Heart right ventricle (tissue), 16 donors: ENCODE measurements at regions not wholly inside any gene's neighbourhood (a gene's known extent, or its start where the extent isn't known, plus 50 kb on each side); places are given as distances from the start of the nearest gene placed in this dataset.

Source experiments
- ATAC-seq, 8 donors: fragments of 200-7000 bp; cut with Tn5 transposase; one replicate each; pipeline ENCODE4 v1.9.1; 2020; ENCODE audit warnings: mild to moderate bottlenecking in 8 of 8, moderate library complexity in 8 of 8, moderate number of reproducible peaks in 1 of 8
- DNase-seq, 2 donors: peaks; one replicate each; pipeline ENCODE4 v3.0.0-alpha.2; 2020
- H3K27ac ChIP-seq, 10 donors: fragments of 200-600 bp; sonication (generic) in 2 of 10; one replicate each; pipeline versions ENCODE4 v1.5.0 to v1.8.0; 2020 to 2022; ENCODE audit warnings: mild to moderate bottlenecking in 3 of 10
- H3K27me3 ChIP-seq, 7 donors: fragments of 200-600 bp; one replicate each; pipeline ENCODE4 v1.8.0; 2021 to 2022; ENCODE audit warnings: mild to moderate bottlenecking in 2 of 7
- H3K36me3 ChIP-seq, 9 donors: fragments of 200-600 bp; sonication (generic) in 1 of 9; one replicate each; pipeline versions ENCODE4 v1.5.0 to v1.8.0; 2020 to 2022; ENCODE audit warnings: mild to moderate bottlenecking in 2 of 9
- H3K4me1 ChIP-seq, 9 donors: fragments of 200-600 bp; sonication (generic) in 1 of 9; one replicate each; pipeline versions ENCODE4 v1.5.0 to v1.8.0; 2020 to 2022; ENCODE audit warnings: mild to moderate bottlenecking in 4 of 9
- H3K4me3 ChIP-seq, 10 donors: fragments of 200-600 bp; sonication (generic) in 2 of 10; one replicate each; pipeline versions ENCODE4 v1.5.0 to v1.8.0; 2020 to 2022; ENCODE audit warnings: mild to moderate bottlenecking in 7 of 10, moderate library complexity in 2 of 10
- H3K9me3 ChIP-seq, 11 donors: fragments of 200-600 bp in 10 of 11; sonication (generic) in 2 of 11; one replicate each; pipeline versions ENCODE4 v1.5.0 to v1.8.0; 2013 to 2022; ENCODE audit warnings: mild to moderate bottlenecking in 2 of 11, control low read depth in 1 of 11, moderate library complexity in 1 of 11
- CTCF ChIP-seq, 9 donors: fragments of 200-600 bp; sonication (generic) in 2 of 9; IDR thresholded peaks; one replicate each; pipeline versions ENCODE4 v1.5.0 to v1.8.0; 2021 to 2022; ENCODE audit warnings: antibody characterized with exemption in 9 of 9, mild to moderate bottlenecking in 5 of 9, moderate library complexity in 1 of 9
- WGBS, 2 donors: extraction: QIAGEN DNeasy Blood & Tissue Kit; methylation state at CpG; one replicate each; pipeline ENCODE4 v1.1.7; 2013; ENCODE audit warnings: inconsistent platforms in 1 of 2; 5-methylcytosine and 5-hydroxymethylcytosine counted together
- intact Hi-C, 10 donors: fragments of 100-400 bp; cut with DNase I; formaldehyde crosslinking; loops; one replicate each; pipeline versions ENCODE4 v1.11.1 to v1.14.2; 2022
- donor health status: Arrhythmogenic right ventricular cardiomyopathy.
- donor health status: ischemic (EF 13 %, LVEDD 7.1; RV severe dilation, severe dysfunction).
- donor health status: healthy with polysubstance abuse.
- donor health status: DM: no; HTN: yes; CAD: no.
- donor health status: DM: no; HTN: no; CAD: no.
- donor health status: ischemic (EF 25% LVEDD 6.9; RV normal size, moderate dysfunction).
- donor health status: ischemic (EF 25% LVEDD 5.7; RV mildly dilated, moderate dysfunction).
- donor health status: healthy.
- donor health status: DM: yes; HTN: yes; CAD: no.
- donor health status: Ischemic cardiomyopathy.
- donor health status: ischemic (EF 35%, LVEDD 5.7; RV mildly dilated, moderate dysfunction).
- donor health status: nonischemic (EF 11% LVEDD 7.7; RV severe dilation, severe dysfunction).
- donor health status: DM: yes; HTN: yes; CAD: no.
- donor health status: PGD.
- donor health status: ischemic (EF 29% LVEDD 5.4; RV normal size, mild dysfunction).
- donor health status: nonischemic (EF 23%, LVEDD 6.1; RV moderate dilation, normal function).

- Histone ChIP-seq H3K27me3 (no peaks in the 10 kb centered on the region), H3K4me3 (peak overlapping the region in 1 of 10 donors; percentile 26), H3K27ac (peak overlapping the region in 6 of 10 donors; percentile 21 to 73 (median 38)), H3K9me3 (peaks cover 0 to 11% (median 0%) of the 10 kb centered on the region in 11 donors), H3K4me1 (peaks cover 0 to 40% (median 9%) of the 10 kb centered on the region in 9 donors), H3K36me3 (no peaks in the 10 kb centered on the region)
- no peak for TF ChIP-seq CTCF (IDR thresholded peaks at IDR 0.05)
- DNase-seq (no peak), ATAC-seq (peak in 3 of 8 donors; percentile 28 to 47 (median 30))
- intact Hi-C loops, result no loop called here
- WGBS, 2 donors, result 41 to 44% methylated on average over 5 of the region's 5 CpGs
These were observed 61.7 kb upstream of the SPTBN1 start for GRCh38 chr2:54394392-54394791.

- ATAC-seq (peak in 2 of 8 donors; percentile 23 to 29), DNase-seq (no peak)
- H3K27me3 ChIP-seq, result no peaks in the 10 kb centered on the region
- peaks cover 0 to 26% (median 9%) of the 10 kb centered on the region in 9 donors for H3K4me1 ChIP-seq
- intact Hi-C loops, result no loop called here
- no peak for TF ChIP-seq CTCF (IDR thresholded peaks at IDR 0.05)
- peaks cover 0 to 11% (median 0%) of the 10 kb centered on the region in 11 donors for H3K9me3 ChIP-seq
- WGBS, 2 donors, result 68 to 79% methylated on average over 7 of the region's 7 CpGs
- no peak overlapping the region for H3K4me3 ChIP-seq
- H3K27ac ChIP-seq, result no peak overlapping the region
- H3K36me3 ChIP-seq, result no peaks in the 10 kb centered on the region
These were observed 60.0 kb upstream of the SPTBN1 start for GRCh38 chr2:54396107-54396506.

GRCh38 chr2:54396798-54397197 lies 59.3 kb upstream of the SPTBN1 start:
- ATAC-seq, result no peak

GRCh38 chr2:54397426-54397825 lies 58.7 kb upstream of the SPTBN1 start:
- peaks cover 0 to 11% (median 0%) of the 10 kb centered on the region in 11 donors for H3K9me3 ChIP-seq
- ATAC-seq, result no peak
- peak overlapping the region in 1 of 10 donors; percentile 6 for H3K27ac ChIP-seq

More at GRCh38 chr2:54396798-54397197, 59.3 kb upstream of the SPTBN1 start:
- H3K4me1 ChIP-seq, result peaks cover 0 to 27% (median 12%) of the 10 kb centered on the region in 9 donors
- no peaks in the 10 kb centered on the region for H3K27me3 ChIP-seq
- H3K27ac ChIP-seq, result no peak overlapping the region
- 97 to 98% methylated on average over 6 of the region's 6 CpGs for WGBS, 2 donors
- H3K36me3 ChIP-seq, result no peaks in the 10 kb centered on the region
- no peak for DNase-seq
- H3K9me3 ChIP-seq, result peaks cover 0 to 11% (median 0%) of the 10 kb centered on the region in 11 donors
- TF ChIP-seq CTCF (IDR thresholded peaks at IDR 0.05), result no peak
- intact Hi-C loops, result no loop called here
- H3K4me3 ChIP-seq, result no peak overlapping the region

More at GRCh38 chr2:54397426-54397825, 58.7 kb upstream of the SPTBN1 start:
- no peak for TF ChIP-seq CTCF (IDR thresholded peaks at IDR 0.05)
- Histone ChIP-seq H3K4me1 (peaks cover 0 to 33% (median 16%) of the 10 kb centered on the region in 9 donors), H3K4me3 (no peak overlapping the region), H3K36me3 (no peaks in the 10 kb centered on the region), H3K27me3 (no peaks in the 10 kb centered on the region)
- DNase-seq, result no peak
- WGBS, 2 donors, result 52 to 73% methylated on average over 2 of the region's 2 CpGs
- intact Hi-C loops, result no loop called here
